ENCODE measurements at regions not wholly inside any gene's neighbourhood (a gene's known extent, or its start where the extent isn't known, plus 50 kb on each side); places are given as distances from the start of the nearest gene placed in this dataset.

GRCh38 chr4:125365731-125366130 lies 51.0 kb downstream of the FAT4 start:
- no peak for DNase-seq (ENCODE audit: low read depth)

GRCh38 chr4:125368146-125368545 lies 53.4 kb downstream of the FAT4 start:
- no peak for DNase-seq (ENCODE audit: low read depth)

- DNase-seq (ENCODE audit: low read depth) = no peak
These were observed 53.9 kb downstream of the FAT4 start for GRCh38 chr4:125368671-125369081.

GRCh38 chr4:125369098-125369497 lies 54.3 kb downstream of the FAT4 start:
- DNase-seq (ENCODE audit: low read depth) = no peak

GRCh38 chr4:125370478-125370877 lies 55.7 kb downstream of the FAT4 start:
- DNase-seq (ENCODE audit: low read depth) = no peak

GRCh38 chr4:125382995-125383394 lies 68.2 kb downstream of the FAT4 start:
- no peak for DNase-seq (ENCODE audit: low read depth)

GRCh38 chr4:125387770-125388169 lies 73.0 kb downstream of the FAT4 start:
- DNase-seq (ENCODE audit: low read depth) = no peak

GRCh38 chr4:125388613-125389012 lies 73.9 kb downstream of the FAT4 start:
- no peak for DNase-seq (ENCODE audit: low read depth)

- DNase-seq (ENCODE audit: low read depth) = no peak
These were observed 75.0 kb downstream of the FAT4 start for GRCh38 chr4:125389713-125390112.

- DNase-seq (ENCODE audit: low read depth) = no peak
These were observed 75.4 kb downstream of the FAT4 start for GRCh38 chr4:125390126-125390525.

GRCh38 chr4:125390727-125391126 lies 76.0 kb downstream of the FAT4 start:
- DNase-seq (ENCODE audit: low read depth) = no peak

- DNase-seq (ENCODE audit: low read depth) = no peak
These were observed 77.9 kb downstream of the FAT4 start for GRCh38 chr4:125392694-125393093.

- no peak for DNase-seq (ENCODE audit: low read depth)
These were observed 79.1 kb downstream of the FAT4 start for GRCh38 chr4:125393825-125394224.

GRCh38 chr4:125397226-125397625 lies 82.5 kb downstream of the FAT4 start:
- DNase-seq (ENCODE audit: low read depth) = no peak

- no peak for DNase-seq (ENCODE audit: low read depth)
These were observed 83.7 kb downstream of the FAT4 start for GRCh38 chr4:125398263-125399002.

- no peak for DNase-seq (ENCODE audit: low read depth)
These were observed 86.0 kb downstream of the FAT4 start for GRCh38 chr4:125400756-125401155.

GRCh38 chr4:125401784-125402183 lies 87.0 kb downstream of the FAT4 start:
- DNase-seq (ENCODE audit: low read depth) = no peak

GRCh38 chr4:125420526-125420925 lies 105.8 kb downstream of the FAT4 start:
- DNase-seq (ENCODE audit: low read depth) = no peak

GRCh38 chr4:125421547-125421946 lies 106.8 kb downstream of the FAT4 start:
- no peak for DNase-seq (ENCODE audit: low read depth)

- DNase-seq (ENCODE audit: low read depth) = no peak
These were observed 108.4 kb downstream of the FAT4 start for GRCh38 chr4:125423124-125423523.

- DNase-seq (ENCODE audit: low read depth) = no peak
These were observed 114.1 kb downstream of the FAT4 start for GRCh38 chr4:125428832-125429231.

- no peak for DNase-seq (ENCODE audit: low read depth)
These were observed 115.3 kb downstream of the FAT4 start for GRCh38 chr4:125430086-125430485.

GRCh38 chr4:125432078-125432477 lies 117.3 kb downstream of the FAT4 start:
- DNase-seq (ENCODE audit: low read depth) = no peak

GRCh38 chr4:125433453-125433852 lies 118.7 kb downstream of the FAT4 start:
- no peak for DNase-seq (ENCODE audit: low read depth)

Data from activated T-cell treated with anti-CD3 and anti-CD28 coated beads for 24 hours (primary cell).